MG63 (cell line): ENCODE measurements at regions not wholly inside any gene's neighbourhood (a gene's known extent, or its start where the extent isn't known, plus 50 kb on each side); places are given as distances from the start of the nearest gene placed in this dataset.

ENCODE experiments used
- DNase-seq: peaks from one replicate; pipeline ENCODE4 v3.0.0-alpha.2; 2020
- H3K27me3 ChIP-seq: fragments of 250-450 bp; sonication (Bioruptor Pico); 2 replicates; pipeline ENCODE4 v1.5.1; 2020; ENCODE audit warnings: mild to moderate bottlenecking, moderate library complexity
- H3K36me3 ChIP-seq: fragments of 250-450 bp; sonication (Bioruptor Pico); 2 replicates; pipeline ENCODE4 v1.5.1; 2020; ENCODE audit warnings: mild to moderate bottlenecking, moderate library complexity
- H3K4me3 ChIP-seq: fragments of 250-450 bp; sonication (Bioruptor Pico); 2 replicates; pipeline ENCODE4 v1.5.1; 2020; ENCODE audit warnings: mild to moderate bottlenecking, moderate library complexity
- H3K9me3 ChIP-seq: fragments of 250-450 bp; sonication (Bioruptor Pico); 2 replicates; pipeline ENCODE4 v1.5.1; 2020; ENCODE audit warnings: mild to moderate bottlenecking, moderate library complexity

GRCh38 chr19:30223866-30224688, 148.1 kb upstream of the ZNF536 start:
- H3K36me3 ChIP-seq: no peaks in the 10 kb centered on the region
- H3K4me3 ChIP-seq: no peak overlapping the region
- H3K27me3 ChIP-seq: peaks cover 32% of the 10 kb centered on the region
- DNase-seq: no peak
- no peaks in the 10 kb centered on the region for H3K9me3 ChIP-seq

GRCh38 chr19:30224689-30225606, 147.2 kb upstream of the ZNF536 start:
- H3K9me3 ChIP-seq: no peaks in the 10 kb centered on the region
- H3K4me3 ChIP-seq: no peak overlapping the region
- no peak for DNase-seq
- H3K36me3 ChIP-seq: no peaks in the 10 kb centered on the region
- H3K27me3 ChIP-seq: peaks cover 41% of the 10 kb centered on the region

- Histone ChIP-seq H3K27me3 (peaks cover 46% of the 10 kb centered on the region), H3K36me3 (no peaks in the 10 kb centered on the region), H3K4me3 (no peak overlapping the region; the same call in 1 of the 2 replicates), H3K9me3 (no peaks in the 10 kb centered on the region)
- DNase-seq: no peak
These were observed 146.3 kb upstream of the ZNF536 start for GRCh38 chr19:30225676-30226463.

GRCh38 chr19:30226464-30227011, 145.6 kb upstream of the ZNF536 start:
- Histone ChIP-seq H3K9me3 (no peaks in the 10 kb centered on the region), H3K4me3 (peak overlapping the region; percentile 50), H3K36me3 (no peaks in the 10 kb centered on the region), H3K27me3 (peaks cover 46% of the 10 kb centered on the region)
- no peak for DNase-seq

- H3K27me3 ChIP-seq: peaks cover 46% of the 10 kb centered on the region
- DNase-seq: peak; percentile 16
- H3K36me3 ChIP-seq: no peaks in the 10 kb centered on the region
- no peaks in the 10 kb centered on the region for H3K9me3 ChIP-seq
- peak overlapping the region; percentile 50 for H3K4me3 ChIP-seq
These were observed 145.1 kb upstream of the ZNF536 start for GRCh38 chr19:30227012-30227621.

GRCh38 chr19:30227661-30228112, 144.5 kb upstream of the ZNF536 start:
- peak; percentile 77 for DNase-seq
- no peaks in the 10 kb centered on the region for H3K36me3 ChIP-seq
- peak overlapping the region; percentile 50 for H3K4me3 ChIP-seq
- H3K9me3 ChIP-seq: no peaks in the 10 kb centered on the region
- H3K27me3 ChIP-seq: peaks cover 46% of the 10 kb centered on the region

- Histone ChIP-seq H3K36me3 (no peaks in the 10 kb centered on the region), H3K4me3 (peak overlapping the region; percentile 27), H3K9me3 (no peaks in the 10 kb centered on the region), H3K27me3 (peaks cover 46% of the 10 kb centered on the region)
- DNase-seq: no peak
These were observed 143.9 kb upstream of the ZNF536 start for GRCh38 chr19:30228113-30228834.

GRCh38 chr19:30228835-30229524, 143.2 kb upstream of the ZNF536 start:
- peaks cover 46% of the 10 kb centered on the region for H3K27me3 ChIP-seq
- H3K9me3 ChIP-seq: no peaks in the 10 kb centered on the region
- H3K4me3 ChIP-seq: no peak overlapping the region
- H3K36me3 ChIP-seq: no peaks in the 10 kb centered on the region
- no peak for DNase-seq

GRCh38 chr19:30229525-30230174, 142.5 kb upstream of the ZNF536 start:
- Histone ChIP-seq H3K4me3 (no peak overlapping the region), H3K36me3 (no peaks in the 10 kb centered on the region), H3K27me3 (peaks cover 44% of the 10 kb centered on the region), H3K9me3 (no peaks in the 10 kb centered on the region)
- no peak for DNase-seq

GRCh38 chr19:30231408-30232318, 140.5 kb upstream of the ZNF536 start:
- H3K9me3 ChIP-seq: no peaks in the 10 kb centered on the region
- no peak for DNase-seq
- H3K36me3 ChIP-seq: no peaks in the 10 kb centered on the region
- H3K4me3 ChIP-seq: no peak overlapping the region
- peaks cover 42% of the 10 kb centered on the region for H3K27me3 ChIP-seq

GRCh38 chr19:30233375-30233774, 138.8 kb upstream of the ZNF536 start:
- H3K36me3 ChIP-seq: no peaks in the 10 kb centered on the region
- H3K9me3 ChIP-seq: no peaks in the 10 kb centered on the region
- DNase-seq: no peak
- H3K27me3 ChIP-seq: peaks cover 31% of the 10 kb centered on the region
- no peak overlapping the region for H3K4me3 ChIP-seq

GRCh38 chr19:30235946-30236345, 136.2 kb upstream of the ZNF536 start:
- DNase-seq: no peak
- Histone ChIP-seq H3K27me3 (peaks cover 12% of the 10 kb centered on the region), H3K4me3 (no peak overlapping the region), H3K36me3 (no peaks in the 10 kb centered on the region), H3K9me3 (no peaks in the 10 kb centered on the region)

GRCh38 chr19:30236587-30236986, 135.6 kb upstream of the ZNF536 start:
- Histone ChIP-seq H3K27me3 (peaks cover 12% of the 10 kb centered on the region), H3K36me3 (no peaks in the 10 kb centered on the region), H3K9me3 (no peaks in the 10 kb centered on the region), H3K4me3 (no peak overlapping the region)
- DNase-seq: no peak

- no peaks in the 10 kb centered on the region for H3K9me3 ChIP-seq
- peaks cover 12% of the 10 kb centered on the region for H3K27me3 ChIP-seq
- no peak overlapping the region for H3K4me3 ChIP-seq
- DNase-seq: no peak
- H3K36me3 ChIP-seq: no peaks in the 10 kb centered on the region
These were observed 135.0 kb upstream of the ZNF536 start for GRCh38 chr19:30237140-30237539.
